ENCODE measurements at regions not wholly inside any gene's neighbourhood (a gene's known extent, or its start where the extent isn't known, plus 50 kb on each side); places are given as distances from the start of the nearest gene placed in this dataset.

DNA sequence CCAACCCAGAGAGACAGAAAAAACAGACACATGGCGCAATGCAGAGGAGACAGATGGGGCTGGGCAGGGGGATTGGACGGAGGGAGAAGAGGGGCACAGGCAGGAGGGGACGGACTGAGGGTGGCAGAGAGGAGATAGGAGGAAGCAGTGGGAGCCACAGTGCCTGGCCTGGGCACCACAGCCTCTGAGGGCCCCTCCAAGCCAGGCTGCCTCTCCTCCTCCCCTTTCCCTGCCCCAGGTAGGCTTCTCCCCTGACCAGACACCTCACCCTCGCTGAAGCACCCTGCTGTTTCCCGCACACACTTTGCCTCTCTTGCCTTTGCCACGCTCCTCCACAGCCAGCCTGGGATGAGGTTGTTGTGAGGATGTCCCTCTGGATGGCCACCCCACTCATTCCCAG is 84.0 kb upstream of the PRR20G start:
- BruUV-seq (replicated peaks): no TSS peak
- no peak overlapping the region for H2AFZ ChIP-seq
- peaks cover 45% of the 10 kb centered on the region for H3K27me3 ChIP-seq (ENCODE audit: insufficient read depth, low read depth)
- no peaks in the 10 kb centered on the region for H3K4me1 ChIP-seq (replicated peaks; ENCODE audit: insufficient read depth)
- H3K9me2 ChIP-seq (ENCODE audit: insufficient read depth): no peaks in the 10 kb centered on the region
- H3K4me2 ChIP-seq: no peak overlapping the region
- no peak overlapping the region for H3K27ac ChIP-seq
- no peaks in the 10 kb centered on the region for H3K79me2 ChIP-seq (ENCODE audit: low read depth)
- POLR2A ChIA-PET (ENCODE audit: unreplicated experiment): no interaction called here
- H3K36me3 ChIP-seq (ENCODE audit: low read depth): no peaks in the 10 kb centered on the region
- H3K9me3 ChIP-seq (ENCODE audit: insufficient read depth, low read depth): no peaks in the 10 kb centered on the region
- no peak for DNase-seq
- intact Hi-C loops (cut with micrococcal nuclease; ENCODE audit: unreplicated experiment): no loop called here
- no peaks in the 10 kb centered on the region for H4K20me1 ChIP-seq (ENCODE audit: insufficient read depth)
- H3F3A ChIP-seq (ENCODE audit: insufficient read depth, low read depth): no peaks in the 10 kb centered on the region
- CTCF ChIA-PET: no interaction called here
- TF ChIP-seq CTCF (conservative IDR thresholded peaks at IDR 0.05): no peak
- no peak for TF ChIP-seq EZH2 (IDR thresholded peaks at IDR 0.05; ENCODE audit: low read depth)
- no peak overlapping the region for H3K4me3 ChIP-seq

DNA sequence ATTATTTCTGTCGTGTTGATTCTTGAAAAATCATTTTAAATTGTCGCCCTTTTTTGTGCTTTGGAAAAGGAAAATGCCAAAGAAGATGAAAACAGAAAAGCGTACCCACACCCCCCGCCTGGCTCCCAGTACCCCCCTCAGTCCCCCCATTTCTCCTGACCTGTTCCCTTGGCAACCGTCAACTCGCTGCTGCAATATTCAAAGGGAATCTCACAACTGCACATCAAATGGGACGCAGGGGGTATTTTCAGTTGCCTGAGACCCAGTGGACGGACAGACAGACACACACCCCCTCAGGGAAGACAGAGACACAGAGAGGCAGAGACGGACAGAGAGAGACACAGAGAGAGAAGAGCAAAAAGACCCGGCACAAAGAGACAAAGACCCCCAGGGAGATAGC is 83.5 kb upstream of the PRR20G start:
- H2AFZ ChIP-seq: no peak overlapping the region
- no peaks in the 10 kb centered on the region for H3F3A ChIP-seq (ENCODE audit: insufficient read depth, low read depth)
- H3K79me2 ChIP-seq (ENCODE audit: low read depth): no peaks in the 10 kb centered on the region
- POLR2A ChIA-PET (ENCODE audit: unreplicated experiment): no interaction called here
- intact Hi-C loops (cut with micrococcal nuclease; ENCODE audit: unreplicated experiment): no loop called here
- no peak for DNase-seq
- H3K27me3 ChIP-seq (ENCODE audit: insufficient read depth, low read depth): peaks cover 40% of the 10 kb centered on the region
- CTCF ChIA-PET: no interaction called here
- H3K4me2 ChIP-seq: no peak overlapping the region
- no peak overlapping the region for H3K27ac ChIP-seq
- H3K4me1 ChIP-seq (replicated peaks; ENCODE audit: insufficient read depth): no peaks in the 10 kb centered on the region
- TF ChIP-seq CTCF (conservative IDR thresholded peaks at IDR 0.05) (no peak), EZH2 (IDR thresholded peaks at IDR 0.05; ENCODE audit: low read depth) (no peak)
- no peak overlapping the region for H3K4me3 ChIP-seq
- no peaks in the 10 kb centered on the region for H4K20me1 ChIP-seq (ENCODE audit: insufficient read depth)
- H3K9me3 ChIP-seq (ENCODE audit: insufficient read depth, low read depth): no peaks in the 10 kb centered on the region
- BruUV-seq (replicated peaks): no TSS peak
- no peaks in the 10 kb centered on the region for H3K9me2 ChIP-seq (ENCODE audit: insufficient read depth)
- H3K36me3 ChIP-seq (ENCODE audit: low read depth): no peaks in the 10 kb centered on the region

GRCh38 chr3:127370906-127371305 is 83.1 kb upstream of the PRR20G start:
- Histone ChIP-seq H3K27me3 (ENCODE audit: insufficient read depth, low read depth) (peaks cover 36% of the 10 kb centered on the region), H3K27ac (no peak overlapping the region), H4K20me1 (ENCODE audit: insufficient read depth) (no peaks in the 10 kb centered on the region), H3K79me2 (ENCODE audit: low read depth) (no peaks in the 10 kb centered on the region), H2AFZ (no peak overlapping the region), H3K4me2 (no peak overlapping the region), H3K36me3 (ENCODE audit: low read depth) (no peaks in the 10 kb centered on the region), H3K9me2 (ENCODE audit: insufficient read depth) (no peaks in the 10 kb centered on the region), H3F3A (ENCODE audit: insufficient read depth, low read depth) (no peaks in the 10 kb centered on the region), H3K4me3 (no peak overlapping the region), H3K4me1 (replicated peaks; ENCODE audit: insufficient read depth) (no peaks in the 10 kb centered on the region), H3K9me3 (ENCODE audit: insufficient read depth, low read depth) (no peaks in the 10 kb centered on the region)
- TF ChIP-seq CTCF (conservative IDR thresholded peaks at IDR 0.05) (no peak), EZH2 (IDR thresholded peaks at IDR 0.05; ENCODE audit: low read depth) (no peak)
- CTCF ChIA-PET: no interaction called here
- intact Hi-C loops (cut with micrococcal nuclease; ENCODE audit: unreplicated experiment): no loop called here
- no TSS peak for BruUV-seq (replicated peaks)
- DNase-seq: no peak
- POLR2A ChIA-PET (ENCODE audit: unreplicated experiment): no interaction called here
